Effector memory CD4-positive, alpha-beta T cell (primary cell): ENCODE measurements at regions not wholly inside any gene's neighbourhood (a gene's known extent, or its start where the extent isn't known, plus 50 kb on each side); places are given as distances from the start of the nearest gene placed in this dataset.

Experiments used
- DNase-seq, 3 donors: peaks; one replicate each; pipeline ENCODE4 v3.0.0-alpha.2; 2020
- H3K27ac ChIP-seq: 2 replicates; pipeline ENCODE4 v1.7.0; 2013; ENCODE audit warnings: mild to moderate bottlenecking, low read length, moderate library complexity; ENCODE audit not compliant: insufficient read depth, poor library complexity, severe bottlenecking
- H3K27me3 ChIP-seq: replicated peaks from 2 replicates; pipeline ENCODE4 v1.7.0; 2013; ENCODE audit warnings: mild to moderate bottlenecking, low read length; ENCODE audit not compliant: insufficient read depth, control insufficient read depth, poor library complexity, severe bottlenecking
- H3K36me3 ChIP-seq: 2 replicates; pipeline ENCODE4 v1.7.0; 2013; ENCODE audit warnings: mild to moderate bottlenecking, low read length, moderate library complexity; ENCODE audit not compliant: control insufficient read depth, insufficient read depth
- H3K4me1 ChIP-seq: 2 replicates; pipeline ENCODE4 v1.7.0; 2013; ENCODE audit warnings: low read length, mild to moderate bottlenecking; ENCODE audit not compliant: control insufficient read depth, insufficient read depth, poor library complexity, severe bottlenecking
- H3K4me3 ChIP-seq: 2 replicates; pipeline ENCODE4 v1.7.0; 2013; ENCODE audit warnings: low read length, low read depth, mild to moderate bottlenecking; ENCODE audit not compliant: insufficient read depth, poor library complexity, severe bottlenecking
- H3K9me3 ChIP-seq: 2 replicates; pipeline ENCODE4 v1.7.0; 2013; ENCODE audit warnings: mild to moderate bottlenecking, low read length, moderate library complexity; ENCODE audit not compliant: control insufficient read depth

DNA sequence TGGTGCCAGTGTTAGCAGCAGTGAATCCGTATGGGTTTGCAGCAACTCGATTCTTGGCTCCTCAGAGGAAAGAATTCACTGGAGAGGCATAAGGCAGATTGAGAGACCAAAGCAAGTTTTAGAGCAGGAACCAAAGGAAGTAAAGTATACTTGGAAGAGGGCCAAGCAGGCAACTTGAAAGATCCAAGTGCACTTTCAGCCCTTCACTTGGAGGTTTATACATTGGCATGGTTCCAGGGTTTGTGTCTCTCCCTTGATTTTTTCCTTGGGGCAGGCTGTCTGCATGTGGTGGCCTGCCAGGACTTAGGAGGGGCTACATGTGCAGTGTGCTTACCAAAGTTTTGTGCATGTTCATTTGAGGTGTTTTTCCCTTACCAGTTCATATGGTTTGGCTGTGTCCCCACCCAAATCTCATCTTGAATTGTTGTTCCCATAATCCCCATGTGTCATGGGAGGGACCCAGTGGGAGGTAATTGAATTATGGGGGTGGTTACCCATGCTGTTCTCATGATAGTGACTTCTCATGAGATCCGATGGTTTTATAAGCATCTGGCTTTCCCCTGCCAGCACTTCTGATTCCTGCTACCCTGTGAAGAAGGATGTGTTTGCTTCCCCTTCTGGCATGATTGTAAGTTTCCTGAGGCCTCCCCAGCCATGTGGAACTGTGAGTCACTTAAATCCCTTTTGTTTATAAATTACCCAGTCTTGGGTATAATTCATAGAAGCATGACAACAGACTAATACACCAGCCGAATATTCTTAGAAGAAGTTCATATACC lies 86.2 kb upstream of the TSPAN5 start:
- Histone ChIP-seq H3K27me3 (no peaks in the 10 kb centered on the region), H3K9me3 (no peaks in the 10 kb centered on the region), H3K4me1 (no peaks in the 10 kb centered on the region), H3K4me3 (no peak overlapping the region), H3K27ac (no peak overlapping the region), H3K36me3 (no peaks in the 10 kb centered on the region)
- no peak for DNase-seq

DNA sequence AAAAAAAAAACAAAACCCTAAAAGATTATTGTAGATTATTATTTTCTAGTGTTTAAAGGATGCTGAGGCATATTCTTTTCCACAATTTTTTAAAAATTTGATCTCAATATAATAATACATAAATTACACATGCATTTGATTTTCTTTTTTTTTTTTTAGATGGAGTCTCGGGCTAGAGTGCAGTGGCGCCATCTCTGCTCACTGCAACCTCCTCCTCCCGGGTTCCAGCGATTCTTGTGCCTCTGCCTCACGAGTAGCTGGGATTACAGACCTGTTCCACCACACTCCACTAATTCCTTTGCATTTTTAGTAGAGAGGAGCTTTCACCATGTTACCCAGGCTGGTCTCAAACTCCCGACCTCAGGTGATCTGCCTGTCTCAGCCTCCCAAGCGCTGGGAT lies 83.5 kb upstream of the TSPAN5 start:
- no peak for DNase-seq
- H3K4me1 ChIP-seq: no peaks in the 10 kb centered on the region
- H3K4me3 ChIP-seq: no peak overlapping the region
- no peak overlapping the region for H3K27ac ChIP-seq
- no peaks in the 10 kb centered on the region for H3K27me3 ChIP-seq
- no peaks in the 10 kb centered on the region for H3K36me3 ChIP-seq
- no peaks in the 10 kb centered on the region for H3K9me3 ChIP-seq

GRCh38 chr4:98739751-98740150 lies 81.3 kb upstream of the TSPAN5 start:
- H3K27ac ChIP-seq: no peak overlapping the region
- H3K4me1 ChIP-seq: no peaks in the 10 kb centered on the region
- no peaks in the 10 kb centered on the region for H3K27me3 ChIP-seq
- DNase-seq: no peak
- no peaks in the 10 kb centered on the region for H3K9me3 ChIP-seq
- no peaks in the 10 kb centered on the region for H3K36me3 ChIP-seq
- no peak overlapping the region for H3K4me3 ChIP-seq

DNA sequence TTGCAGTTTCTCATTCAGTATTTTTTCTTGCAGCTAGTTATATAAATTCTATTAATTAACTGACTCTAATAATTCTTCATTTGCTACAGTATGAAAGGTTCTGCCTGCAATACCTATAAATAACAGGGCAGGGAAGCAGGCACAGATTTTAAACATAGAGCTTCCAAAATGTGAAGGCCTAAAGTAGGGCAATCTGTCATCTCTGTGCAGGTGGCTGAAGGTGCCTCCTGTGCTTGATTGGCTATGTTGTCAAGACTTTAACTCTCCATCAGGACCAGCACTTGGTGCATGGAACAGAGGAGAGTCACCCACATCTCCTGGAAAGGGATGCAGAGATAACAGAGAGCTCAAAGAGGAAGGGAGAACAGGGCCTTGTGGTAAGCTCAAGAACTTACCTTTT lies 75.2 kb upstream of the TSPAN5 start:
- no peaks in the 10 kb centered on the region for H3K36me3 ChIP-seq
- no peak overlapping the region for H3K27ac ChIP-seq
- no peaks in the 10 kb centered on the region for H3K4me1 ChIP-seq
- H3K4me3 ChIP-seq: no peak overlapping the region
- H3K9me3 ChIP-seq: no peaks in the 10 kb centered on the region
- no peaks in the 10 kb centered on the region for H3K27me3 ChIP-seq
- no peak for DNase-seq

DNA sequence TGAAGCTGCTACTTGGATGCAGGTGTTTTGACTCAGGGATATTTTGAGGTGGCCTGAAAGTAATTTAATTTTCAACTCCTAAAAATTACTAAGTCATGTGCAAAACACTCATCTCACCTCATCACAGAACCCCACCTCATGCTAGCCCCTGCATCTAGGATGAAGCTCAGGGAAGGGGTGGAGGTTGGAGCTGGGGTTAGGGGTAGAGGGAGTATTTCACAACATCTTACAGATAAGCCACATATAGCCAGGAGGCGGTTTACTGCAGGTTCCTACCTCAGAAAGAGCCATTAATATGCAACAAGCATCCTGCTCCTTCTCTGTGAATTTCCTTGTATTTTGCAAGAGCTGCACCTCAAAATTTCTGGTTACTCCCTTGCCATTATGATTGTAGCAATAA lies 70.5 kb upstream of the TSPAN5 start:
- no peaks in the 10 kb centered on the region for H3K9me3 ChIP-seq
- no peaks in the 10 kb centered on the region for H3K4me1 ChIP-seq
- H3K27ac ChIP-seq: no peak overlapping the region
- no peak for DNase-seq
- no peaks in the 10 kb centered on the region for H3K36me3 ChIP-seq
- H3K4me3 ChIP-seq: no peak overlapping the region
- no peaks in the 10 kb centered on the region for H3K27me3 ChIP-seq

DNA sequence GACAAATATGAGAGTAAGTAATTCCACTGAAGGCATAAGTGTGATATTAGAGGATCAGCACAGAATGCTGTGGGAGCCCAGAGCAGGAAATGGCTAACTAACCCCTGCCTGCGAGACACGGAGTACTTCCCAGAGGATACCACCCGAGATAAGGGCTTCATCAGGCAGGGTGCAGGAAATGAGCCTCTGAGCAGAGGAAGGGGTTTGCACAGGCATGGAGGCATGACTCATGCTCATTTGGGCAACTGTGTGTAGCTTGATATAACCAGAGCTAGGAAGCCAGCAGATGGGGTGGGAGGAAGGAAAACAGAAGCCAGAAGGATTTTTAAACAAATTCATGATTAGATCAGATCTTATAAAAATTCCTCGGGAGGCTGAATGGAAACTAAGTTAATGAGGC lies 70.0 kb upstream of the TSPAN5 start:
- Histone ChIP-seq H3K4me1 (no peaks in the 10 kb centered on the region), H3K9me3 (no peaks in the 10 kb centered on the region), H3K4me3 (no peak overlapping the region), H3K27ac (no peak overlapping the region), H3K36me3 (no peaks in the 10 kb centered on the region), H3K27me3 (no peaks in the 10 kb centered on the region)
- DNase-seq: no peak

DNA sequence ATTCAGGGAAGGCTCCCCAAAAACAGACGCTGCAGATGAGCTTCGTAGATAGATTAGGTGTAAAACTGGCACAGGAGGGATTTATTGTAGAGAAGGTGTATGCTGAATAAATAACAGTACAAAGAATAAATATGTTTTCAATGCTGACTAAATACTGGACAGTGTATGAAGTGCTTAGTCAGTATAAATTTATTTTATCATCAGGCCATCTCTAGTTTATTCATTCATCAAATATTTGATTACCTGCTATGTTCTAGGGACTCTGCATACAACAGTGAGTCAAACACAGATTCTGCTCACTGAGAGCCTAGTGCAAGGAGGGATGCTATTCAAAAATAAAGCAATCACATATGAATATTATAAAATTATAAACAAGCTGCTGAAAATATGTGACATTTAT lies 63.6 kb upstream of the TSPAN5 start:
- Histone ChIP-seq H3K4me1 (no peaks in the 10 kb centered on the region), H3K36me3 (no peaks in the 10 kb centered on the region), H3K27ac (no peak overlapping the region), H3K27me3 (no peaks in the 10 kb centered on the region), H3K9me3 (no peaks in the 10 kb centered on the region), H3K4me3 (no peak overlapping the region)
- no peak for DNase-seq

- Histone ChIP-seq H3K27me3 (no peaks in the 10 kb centered on the region), H3K36me3 (no peaks in the 10 kb centered on the region), H3K27ac (no peak overlapping the region), H3K4me3 (no peak overlapping the region), H3K4me1 (no peaks in the 10 kb centered on the region), H3K9me3 (no peaks in the 10 kb centered on the region)
- no peak for DNase-seq
Measured at GRCh38 chr4:98720871-98721480, 62.6 kb upstream of the TSPAN5 start.

DNA sequence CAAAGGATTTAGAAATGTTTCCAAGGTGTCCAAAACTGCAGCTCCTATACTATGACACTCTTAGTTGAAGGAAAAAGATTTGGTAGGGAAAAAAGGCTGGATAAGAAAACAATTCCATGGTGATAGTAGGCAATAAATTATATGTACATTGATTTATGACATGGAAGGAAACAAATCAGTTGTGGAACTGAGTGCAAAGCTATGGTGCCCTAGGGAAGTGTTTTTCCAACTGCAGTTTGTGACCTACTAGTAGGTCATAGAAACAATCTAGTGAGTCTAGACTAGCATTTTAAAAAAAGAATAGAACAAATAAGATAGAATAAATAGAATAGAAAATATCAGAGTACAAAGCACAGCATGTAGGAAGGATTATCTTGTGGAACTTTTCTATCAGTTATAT lies 58.4 kb upstream of the TSPAN5 start:
- H3K9me3 ChIP-seq: no peaks in the 10 kb centered on the region
- H3K4me1 ChIP-seq: no peaks in the 10 kb centered on the region
- H3K27me3 ChIP-seq: no peaks in the 10 kb centered on the region
- no peaks in the 10 kb centered on the region for H3K36me3 ChIP-seq
- no peak overlapping the region for H3K27ac ChIP-seq
- no peak overlapping the region for H3K4me3 ChIP-seq
- no peak for DNase-seq

DNA sequence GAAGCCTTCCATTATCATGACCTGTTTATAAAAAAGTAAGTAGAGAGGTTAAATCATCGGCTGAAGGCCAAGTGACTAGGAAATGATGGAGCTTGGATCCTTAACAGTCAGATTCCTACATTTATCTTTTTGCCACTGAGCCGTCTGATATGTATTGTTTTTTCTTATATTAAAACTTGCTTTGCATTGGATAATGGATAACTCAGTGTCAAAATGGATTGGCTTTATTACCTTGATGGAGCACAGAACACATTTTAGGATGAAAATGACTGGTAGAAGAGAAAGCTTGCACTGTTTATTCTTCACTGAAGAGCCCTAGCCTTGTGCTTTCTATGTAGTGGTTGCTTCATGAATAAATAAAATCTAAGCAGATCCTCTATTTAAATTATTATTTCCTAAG lies 54.2 kb upstream of the TSPAN5 start:
- no peaks in the 10 kb centered on the region for H3K36me3 ChIP-seq
- no peaks in the 10 kb centered on the region for H3K27me3 ChIP-seq
- no peaks in the 10 kb centered on the region for H3K9me3 ChIP-seq
- no peak overlapping the region for H3K4me3 ChIP-seq
- H3K4me1 ChIP-seq: peaks cover 3% of the 10 kb centered on the region
- DNase-seq: no peak
- H3K27ac ChIP-seq: no peak overlapping the region
